ENCODE measurements at regions not wholly inside any gene's neighbourhood (a gene's known extent, or its start where the extent isn't known, plus 50 kb on each side); places are given as distances from the start of the nearest gene placed in this dataset.

GRCh38 chr7:22954251-22954650, 59.7 kb downstream of the HYCC1 start:
- Mint-ChIP-seq H3K9me3 (no peaks in the 10 kb centered on the region), H3K4me3 (no peak overlapping the region), H3K36me3 (ENCODE audit: low read depth) (no peaks in the 10 kb centered on the region; the same call in 1 of the 3 replicates), H3K4me1 (peaks cover 28% of the 10 kb centered on the region), H3K27ac (no peak overlapping the region), H3K27me3 (ENCODE audit: insufficient read depth, low read depth, poor library complexity) (no peaks in the 10 kb centered on the region)
- Histone ChIP-seq H3F3A (replicated peaks; ENCODE audit: low read depth) (no peaks in the 10 kb centered on the region), H3K9me2 (ENCODE audit: insufficient read depth) (no peaks in the 10 kb centered on the region), H3K79me2 (replicated peaks; ENCODE audit: insufficient read depth) (no peaks in the 10 kb centered on the region; the same call in 1 of the 2 replicates), H3K36me3 (ENCODE audit: insufficient read depth) (0 out of 2 replicates have a peak, but pooled peaks cover 2% of the 10 kb centered on the region), H3K4me3 (no peak overlapping the region), H3K27ac (ENCODE audit: low read depth) (no peak overlapping the region), H2AFZ (no peak overlapping the region), H3K4me2 (no peak overlapping the region), H3K4me1 (ENCODE audit: insufficient read depth) (peaks cover 45% of the 10 kb centered on the region), H3K27me3 (ENCODE audit: insufficient read depth) (no peaks in the 10 kb centered on the region), H4K20me1 (replicated peaks; ENCODE audit: insufficient read depth) (no peaks in the 10 kb centered on the region)
- DNase-seq (ENCODE audit: low spot score) (no peak), ATAC-seq (no peak)
- TF ChIP-seq STAT1 (IDR thresholded peaks at IDR 0.05; ENCODE audit: unreplicated experiment) (no peak), POLR2AphosphoS5 (IDR thresholded peaks at IDR 0.05; ENCODE audit: low read depth) (no peak), CTCF (conservative IDR thresholded peaks at IDR 0.05; ENCODE audit: low read depth in 2 of 2) (no peak), NANOG (IDR thresholded peaks at IDR 0.05; ENCODE audit: borderline replicate concordance) (no peak), JUNB (IDR thresholded peaks at IDR 0.05; ENCODE audit: unreplicated experiment) (no peak), ZNF331 (CRISPR knock-in tag; IDR thresholded peaks at IDR 0.05; ENCODE audit: low read depth) (no peak), EZH2 (IDR thresholded peaks at IDR 0.05; ENCODE audit: low read depth, unreplicated experiment) (no peak), EZH2phosphoT487 (IDR thresholded peaks at IDR 0.05; ENCODE audit: unreplicated experiment) (no peak), ZNF114 (CRISPR knock-in tag; IDR thresholded peaks at IDR 0.05) (no peak)
- TF ChIP-seq, protein P1, sequence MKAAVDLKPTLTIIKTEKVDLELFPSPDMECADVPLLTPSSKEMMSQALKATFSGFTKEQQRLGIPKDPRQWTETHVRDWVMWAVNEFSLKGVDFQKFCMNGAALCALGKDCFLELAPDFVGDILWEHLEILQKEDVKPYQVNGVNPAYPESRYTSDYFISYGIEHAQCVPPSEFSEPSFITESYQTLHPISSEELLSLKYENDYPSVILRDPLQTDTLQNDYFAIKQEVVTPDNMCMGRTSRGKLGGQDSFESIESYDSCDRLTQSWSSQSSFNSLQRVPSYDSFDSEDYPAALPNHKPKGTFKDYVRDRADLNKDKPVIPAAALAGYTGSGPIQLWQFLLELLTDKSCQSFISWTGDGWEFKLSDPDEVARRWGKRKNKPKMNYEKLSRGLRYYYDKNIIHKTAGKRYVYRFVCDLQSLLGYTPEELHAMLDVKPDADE (IDR thresholded peaks at IDR 0.05) = no peak
- TF ChIP-seq, protein P2, sequence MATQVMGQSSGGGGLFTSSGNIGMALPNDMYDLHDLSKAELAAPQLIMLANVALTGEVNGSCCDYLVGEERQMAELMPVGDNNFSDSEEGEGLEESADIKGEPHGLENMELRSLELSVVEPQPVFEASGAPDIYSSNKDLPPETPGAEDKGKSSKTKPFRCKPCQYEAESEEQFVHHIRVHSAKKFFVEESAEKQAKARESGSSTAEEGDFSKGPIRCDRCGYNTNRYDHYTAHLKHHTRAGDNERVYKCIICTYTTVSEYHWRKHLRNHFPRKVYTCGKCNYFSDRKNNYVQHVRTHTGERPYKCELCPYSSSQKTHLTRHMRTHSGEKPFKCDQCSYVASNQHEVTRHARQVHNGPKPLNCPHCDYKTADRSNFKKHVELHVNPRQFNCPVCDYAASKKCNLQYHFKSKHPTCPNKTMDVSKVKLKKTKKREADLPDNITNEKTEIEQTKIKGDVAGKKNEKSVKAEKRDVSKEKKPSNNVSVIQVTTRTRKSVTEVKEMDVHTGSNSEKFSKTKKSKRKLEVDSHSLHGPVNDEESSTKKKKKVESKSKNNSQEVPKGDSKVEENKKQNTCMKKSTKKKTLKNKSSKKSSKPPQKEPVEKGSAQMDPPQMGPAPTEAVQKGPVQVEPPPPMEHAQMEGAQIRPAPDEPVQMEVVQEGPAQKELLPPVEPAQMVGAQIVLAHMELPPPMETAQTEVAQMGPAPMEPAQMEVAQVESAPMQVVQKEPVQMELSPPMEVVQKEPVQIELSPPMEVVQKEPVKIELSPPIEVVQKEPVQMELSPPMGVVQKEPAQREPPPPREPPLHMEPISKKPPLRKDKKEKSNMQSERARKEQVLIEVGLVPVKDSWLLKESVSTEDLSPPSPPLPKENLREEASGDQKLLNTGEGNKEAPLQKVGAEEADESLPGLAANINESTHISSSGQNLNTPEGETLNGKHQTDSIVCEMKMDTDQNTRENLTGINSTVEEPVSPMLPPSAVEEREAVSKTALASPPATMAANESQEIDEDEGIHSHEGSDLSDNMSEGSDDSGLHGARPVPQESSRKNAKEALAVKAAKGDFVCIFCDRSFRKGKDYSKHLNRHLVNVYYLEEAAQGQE (IDR thresholded peaks at IDR 0.05; ENCODE audit: unreplicated experiment) = no peak
- TF ChIP-seq, protein P3, sequence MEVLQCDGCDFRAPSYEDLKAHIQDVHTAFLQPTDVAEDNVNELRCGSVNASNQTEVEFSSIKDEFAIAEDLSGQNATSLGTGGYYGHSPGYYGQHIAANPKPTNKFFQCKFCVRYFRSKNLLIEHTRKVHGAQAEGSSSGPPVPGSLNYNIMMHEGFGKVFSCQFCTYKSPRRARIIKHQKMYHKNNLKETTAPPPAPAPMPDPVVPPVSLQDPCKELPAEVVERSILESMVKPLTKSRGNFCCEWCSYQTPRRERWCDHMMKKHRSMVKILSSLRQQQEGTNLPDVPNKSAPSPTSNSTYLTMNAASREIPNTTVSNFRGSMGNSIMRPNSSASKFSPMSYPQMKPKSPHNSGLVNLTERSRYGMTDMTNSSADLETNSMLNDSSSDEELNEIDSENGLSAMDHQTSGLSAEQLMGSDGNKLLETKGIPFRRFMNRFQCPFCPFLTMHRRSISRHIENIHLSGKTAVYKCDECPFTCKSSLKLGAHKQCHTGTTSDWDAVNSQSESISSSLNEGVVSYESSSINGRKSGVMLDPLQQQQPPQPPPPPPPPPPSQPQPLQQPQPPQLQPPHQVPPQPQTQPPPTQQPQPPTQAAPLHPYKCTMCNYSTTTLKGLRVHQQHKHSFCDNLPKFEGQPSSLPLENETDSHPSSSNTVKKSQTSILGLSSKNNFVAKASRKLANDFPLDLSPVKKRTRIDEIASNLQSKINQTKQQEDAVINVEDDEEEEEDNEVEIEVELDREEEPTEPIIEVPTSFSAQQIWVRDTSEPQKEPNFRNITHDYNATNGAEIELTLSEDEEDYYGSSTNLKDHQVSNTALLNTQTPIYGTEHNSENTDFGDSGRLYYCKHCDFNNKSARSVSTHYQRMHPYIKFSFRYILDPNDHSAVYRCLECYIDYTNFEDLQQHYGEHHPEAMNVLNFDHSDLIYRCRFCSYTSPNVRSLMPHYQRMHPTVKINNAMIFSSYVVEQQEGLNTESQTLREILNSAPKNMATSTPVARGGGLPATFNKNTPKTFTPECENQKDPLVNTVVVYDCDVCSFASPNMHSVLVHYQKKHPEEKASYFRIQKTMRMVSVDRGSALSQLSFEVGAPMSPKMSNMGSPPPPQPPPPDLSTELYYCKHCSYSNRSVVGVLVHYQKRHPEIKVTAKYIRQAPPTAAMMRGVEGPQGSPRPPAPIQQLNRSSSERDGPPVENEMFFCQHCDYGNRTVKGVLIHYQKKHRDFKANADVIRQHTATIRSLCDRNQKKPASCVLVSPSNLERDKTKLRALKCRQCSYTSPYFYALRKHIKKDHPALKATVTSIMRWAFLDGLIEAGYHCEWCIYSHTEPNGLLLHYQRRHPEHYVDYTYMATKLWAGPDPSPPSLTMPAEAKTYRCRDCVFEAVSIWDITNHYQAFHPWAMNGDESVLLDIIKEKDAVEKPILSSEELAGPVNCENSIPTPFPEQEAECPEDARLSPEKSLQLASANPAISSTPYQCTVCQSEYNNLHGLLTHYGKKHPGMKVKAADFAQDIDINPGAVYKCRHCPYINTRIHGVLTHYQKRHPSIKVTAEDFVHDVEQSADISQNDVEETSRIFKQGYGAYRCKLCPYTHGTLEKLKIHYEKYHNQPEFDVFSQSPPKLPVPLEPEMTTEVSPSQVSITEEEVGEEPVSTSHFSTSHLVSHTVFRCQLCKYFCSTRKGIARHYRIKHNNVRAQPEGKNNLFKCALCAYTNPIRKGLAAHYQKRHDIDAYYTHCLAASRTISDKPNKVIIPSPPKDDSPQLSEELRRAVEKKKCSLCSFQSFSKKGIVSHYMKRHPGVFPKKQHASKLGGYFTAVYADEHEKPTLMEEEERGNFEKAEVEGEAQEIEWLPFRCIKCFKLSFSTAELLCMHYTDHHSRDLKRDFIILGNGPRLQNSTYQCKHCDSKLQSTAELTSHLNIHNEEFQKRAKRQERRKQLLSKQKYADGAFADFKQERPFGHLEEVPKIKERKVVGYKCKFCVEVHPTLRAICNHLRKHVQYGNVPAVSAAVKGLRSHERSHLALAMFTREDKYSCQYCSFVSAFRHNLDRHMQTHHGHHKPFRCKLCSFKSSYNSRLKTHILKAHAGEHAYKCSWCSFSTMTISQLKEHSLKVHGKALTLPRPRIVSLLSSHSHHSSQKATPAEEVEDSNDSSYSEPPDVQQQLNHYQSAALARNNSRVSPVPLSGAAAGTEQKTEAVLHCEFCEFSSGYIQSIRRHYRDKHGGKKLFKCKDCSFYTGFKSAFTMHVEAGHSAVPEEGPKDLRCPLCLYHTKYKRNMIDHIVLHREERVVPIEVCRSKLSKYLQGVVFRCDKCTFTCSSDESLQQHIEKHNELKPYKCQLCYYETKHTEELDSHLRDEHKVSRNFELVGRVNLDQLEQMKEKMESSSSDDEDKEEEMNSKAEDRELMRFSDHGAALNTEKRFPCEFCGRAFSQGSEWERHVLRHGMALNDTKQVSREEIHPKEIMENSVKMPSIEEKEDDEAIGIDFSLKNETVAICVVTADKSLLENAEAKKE (CRISPR knock-in tag; IDR thresholded peaks at IDR 0.05) = no peak
